GM04504 (cell line): ENCODE measurements at regions not wholly inside any gene's neighbourhood (a gene's known extent, or its start where the extent isn't known, plus 50 kb on each side); places are given as distances from the start of the nearest gene placed in this dataset.
A peak's percentile ranks its signal among the peaks of the same experiment; 100 is the strongest.
"Not testable (repeated sequence)": the region's sequence is repeated elsewhere in the genome, so short reads cannot be mapped to it uniquely, and the experiment has no call there.

Experiments
- DNase-seq: peaks from one replicate; pipeline ENCODE4 v3.0.0-alpha.2; 2012; ENCODE audit warnings: low read depth

DNA sequence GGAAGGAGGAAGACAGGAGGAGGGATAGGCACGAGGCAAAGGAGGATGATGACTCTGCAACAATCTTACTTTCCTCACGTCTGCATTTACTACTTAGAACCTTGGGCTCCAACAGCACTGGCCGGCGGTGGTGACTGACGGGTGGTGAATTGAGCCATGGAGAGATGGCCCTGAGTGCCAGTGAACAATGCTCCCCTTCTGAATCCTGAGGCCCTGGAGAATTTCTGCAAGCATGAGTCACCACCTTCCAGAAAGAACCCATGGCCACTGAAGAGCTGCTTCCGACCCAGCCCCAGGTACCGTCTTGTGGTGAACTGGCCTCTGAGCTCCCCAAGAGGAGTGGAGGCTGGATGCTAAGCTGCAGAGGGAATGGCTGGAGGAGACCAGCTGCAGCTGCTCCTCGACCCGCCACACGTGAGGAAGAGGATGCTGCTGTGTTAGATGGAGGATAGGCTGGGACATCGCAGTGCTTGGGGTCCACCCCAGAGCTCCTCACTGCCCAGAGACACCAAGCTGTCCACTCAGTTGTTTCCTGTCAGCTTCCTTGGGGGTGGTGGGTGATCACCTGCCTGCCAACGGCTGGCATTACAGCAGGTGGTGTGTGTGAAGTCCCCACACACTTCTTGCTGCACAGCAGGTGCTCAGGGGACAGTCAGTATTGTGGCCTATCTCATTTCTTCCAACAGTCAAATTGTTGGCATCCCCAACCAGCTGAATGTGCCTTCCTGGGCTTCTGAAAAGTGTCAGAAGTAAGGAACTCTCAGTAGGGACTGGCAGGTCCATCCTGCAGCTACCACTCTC lies 186.5 kb upstream of the ID2 start:
- DNase-seq, result no peak

DNA sequence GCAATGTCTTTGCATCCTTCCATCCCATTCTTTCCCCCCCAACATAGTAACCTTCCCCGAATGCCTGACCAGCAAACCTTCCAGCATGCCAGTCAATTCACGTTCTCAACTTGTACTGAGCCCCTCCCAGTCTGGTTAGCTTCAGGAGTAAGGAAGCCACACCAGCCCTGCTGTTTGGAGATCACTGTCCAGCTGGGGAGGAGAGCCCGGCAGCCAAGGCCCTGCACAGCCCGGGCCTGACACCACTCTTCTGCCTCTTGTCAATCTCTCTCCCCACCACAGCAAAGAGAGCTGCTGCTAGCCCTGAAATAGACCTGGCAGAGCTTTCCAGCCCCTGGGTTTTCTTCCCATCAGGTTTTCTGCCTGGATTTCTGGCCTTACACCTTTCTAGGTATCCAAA lies 185.8 kb upstream of the ID2 start:
- no peak for DNase-seq

DNA sequence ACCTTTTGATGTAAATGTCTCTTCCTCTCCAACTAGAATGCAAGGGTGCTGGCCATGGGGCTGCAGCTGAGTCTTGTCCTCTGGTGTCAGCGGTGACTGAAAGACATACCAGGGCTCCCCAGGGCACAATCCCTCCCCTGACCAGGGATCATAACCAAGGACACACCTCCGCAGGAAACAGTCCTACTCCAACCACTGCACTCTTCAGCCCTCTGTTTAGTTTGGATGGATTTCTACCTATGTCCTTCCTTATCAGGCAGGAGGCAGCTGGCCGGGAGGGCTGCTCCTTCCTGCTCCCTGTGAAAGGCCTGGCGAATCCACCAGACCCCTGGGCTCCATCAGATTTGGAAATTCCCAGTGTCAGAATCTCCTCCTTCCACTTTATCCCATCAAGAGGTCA lies 185.2 kb upstream of the ID2 start:
- no peak for DNase-seq

DNA sequence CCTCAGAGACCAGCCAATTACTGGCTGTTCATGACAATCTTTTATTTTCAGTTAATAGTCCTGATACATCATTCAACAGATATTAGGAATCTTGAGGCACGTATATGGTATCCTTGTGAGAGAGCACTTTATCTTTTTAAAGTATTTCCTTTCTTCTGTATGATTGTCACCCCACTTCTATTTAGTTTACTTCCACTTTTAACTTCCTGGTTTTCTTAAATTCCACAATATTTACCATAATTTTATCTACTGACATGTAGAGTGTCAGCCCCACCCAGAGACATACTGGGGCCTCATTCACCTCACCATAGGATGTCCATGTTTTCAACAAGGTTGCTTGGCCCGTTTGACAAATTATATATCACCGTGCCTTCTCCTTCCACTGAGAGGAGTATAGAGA lies 182.9 kb upstream of the ID2 start:
- DNase-seq, result no peak

DNA sequence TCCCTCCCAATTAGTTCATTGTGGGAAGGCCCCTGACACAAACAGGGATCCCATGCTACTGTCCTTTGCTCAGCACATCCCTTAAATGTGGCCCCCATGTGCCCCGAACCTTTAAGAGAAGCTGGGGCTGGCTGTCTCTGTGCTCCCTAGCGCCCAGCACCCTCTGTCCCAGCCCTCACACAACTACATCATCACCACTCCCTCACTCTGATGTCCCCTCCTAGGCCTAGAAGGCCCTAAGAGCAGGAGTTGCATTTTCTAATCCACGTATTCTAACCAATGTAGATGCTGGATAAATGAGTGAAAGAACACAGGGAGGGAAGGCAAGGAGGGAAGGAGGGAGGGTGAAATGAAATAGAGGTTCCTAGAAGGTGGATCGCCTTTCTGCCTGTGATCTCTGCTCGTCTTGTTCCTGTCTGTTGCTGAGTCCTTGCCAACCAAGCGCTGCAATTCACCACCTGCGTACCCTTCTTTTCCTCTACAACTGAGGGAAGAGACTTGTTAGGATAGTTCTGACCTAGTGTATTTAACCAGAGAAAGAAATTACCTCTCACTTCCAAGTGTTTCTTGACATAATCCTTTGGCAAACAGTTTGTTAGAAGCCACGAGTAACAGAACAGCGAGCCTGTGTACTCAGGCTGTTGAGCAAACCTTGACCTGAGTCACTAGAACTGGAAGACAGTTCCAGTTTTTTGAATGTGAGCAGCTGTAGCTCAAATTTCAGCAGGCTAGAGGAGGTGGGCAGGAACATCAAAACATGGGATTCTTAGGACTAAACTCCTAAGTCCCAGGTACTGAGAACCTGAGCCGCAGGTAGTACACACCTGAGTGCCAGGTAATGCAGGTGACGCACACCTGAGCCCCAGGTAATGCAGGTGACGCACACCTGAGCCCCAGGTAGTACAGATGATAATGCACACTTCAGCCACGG lies 181.5 kb upstream of the ID2 start:
- no peak for DNase-seq

DNA sequence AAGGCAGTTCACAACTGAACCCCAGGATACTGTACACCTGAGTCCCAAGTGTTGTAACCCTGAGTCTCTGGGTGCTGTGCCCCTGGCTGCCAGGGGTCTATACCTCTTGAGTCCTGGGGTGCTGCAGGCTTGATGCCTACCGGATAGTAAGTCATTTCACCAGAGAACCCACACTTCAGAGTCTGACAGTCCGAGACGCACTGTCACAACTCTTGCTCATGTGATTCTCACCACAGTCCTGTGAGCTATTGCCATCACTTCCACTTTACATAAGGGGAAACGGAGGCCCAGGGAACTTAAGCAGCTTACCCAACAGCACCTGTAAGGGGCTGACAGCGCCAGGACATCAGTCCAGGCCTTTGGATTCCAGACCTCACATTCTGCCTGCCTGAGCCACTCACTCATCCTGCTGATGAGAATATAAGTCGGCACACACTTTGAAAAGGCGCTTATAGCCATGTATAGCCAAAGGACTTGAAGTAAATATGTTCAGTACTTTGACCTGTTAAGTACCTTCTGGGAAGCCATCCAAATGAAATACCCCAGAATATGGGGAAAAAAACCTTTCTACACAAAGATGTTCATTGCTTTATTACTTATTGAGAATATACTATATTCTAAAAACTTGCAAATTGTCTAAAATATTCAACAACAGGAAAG lies 180.7 kb upstream of the ID2 start:
- no peak for DNase-seq

DNA sequence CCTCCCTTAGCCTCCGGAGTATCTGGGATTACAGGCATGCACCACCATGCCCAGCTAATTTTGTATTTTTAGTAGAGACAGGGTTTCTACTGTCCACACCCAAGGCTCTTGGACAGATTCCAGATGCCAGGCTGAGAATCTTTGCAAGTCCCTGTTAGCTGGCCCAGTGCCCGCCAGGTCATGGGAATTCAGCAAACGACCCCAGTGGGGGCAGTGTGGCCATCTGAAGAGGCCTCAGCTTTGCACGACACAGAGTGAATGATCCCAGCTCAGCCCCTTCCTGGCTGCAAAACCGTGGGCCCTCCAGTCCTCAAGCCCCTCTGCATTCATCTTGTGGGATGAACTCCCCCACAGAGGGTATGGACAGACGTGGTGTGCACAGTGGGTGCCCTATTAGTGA lies 179.5 kb upstream of the ID2 start:
- no peak for DNase-seq

DNA sequence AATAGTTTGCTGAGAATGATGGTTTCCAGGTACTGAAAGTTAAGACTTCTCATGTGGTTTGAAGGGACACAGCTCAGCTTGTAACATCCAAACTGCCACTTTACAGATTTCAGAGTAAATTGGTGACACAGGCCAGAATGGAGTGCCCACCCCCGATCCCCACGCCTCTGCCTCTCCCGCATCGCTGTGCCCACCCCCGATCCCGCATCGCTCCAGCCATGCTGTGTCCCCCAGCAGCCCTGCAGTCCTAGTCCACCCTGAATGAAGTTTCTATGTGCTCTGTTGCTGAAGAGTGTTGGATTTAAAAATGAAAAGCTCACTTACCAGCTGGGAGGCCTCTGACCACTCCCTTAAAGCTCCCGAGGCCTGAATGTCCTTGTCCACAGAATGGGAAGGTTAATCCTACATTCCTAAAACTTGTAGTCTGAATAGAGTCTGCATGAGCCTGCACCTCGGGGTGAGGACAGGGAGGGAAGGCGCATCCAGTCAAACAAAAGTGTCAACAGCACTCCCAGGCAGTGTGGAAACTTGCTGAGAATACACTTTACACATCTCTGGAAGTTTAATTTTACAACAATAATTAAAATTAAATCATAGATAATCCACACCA lies 176.4 kb upstream of the ID2 start:
- DNase-seq, result no peak

DNA sequence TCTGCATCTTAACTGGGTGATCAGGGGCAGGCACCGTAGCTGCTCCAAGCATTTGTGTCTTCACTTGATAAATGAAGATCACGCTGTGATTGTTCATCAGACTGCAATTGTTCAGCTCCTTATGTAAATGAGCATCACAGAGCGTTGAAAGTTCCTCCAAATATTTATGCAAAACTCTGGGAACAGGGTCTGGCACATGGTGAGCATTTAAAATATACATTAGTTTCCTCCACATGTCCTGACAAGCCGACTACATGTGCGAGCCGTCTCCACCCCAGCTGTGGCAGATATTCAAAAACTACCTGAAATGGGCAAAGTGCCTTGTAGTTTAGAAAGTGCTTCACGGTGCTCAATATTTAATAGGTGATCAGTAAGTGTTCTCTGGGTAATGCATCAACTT lies 175.1 kb upstream of the ID2 start:
- no peak for DNase-seq

DNA sequence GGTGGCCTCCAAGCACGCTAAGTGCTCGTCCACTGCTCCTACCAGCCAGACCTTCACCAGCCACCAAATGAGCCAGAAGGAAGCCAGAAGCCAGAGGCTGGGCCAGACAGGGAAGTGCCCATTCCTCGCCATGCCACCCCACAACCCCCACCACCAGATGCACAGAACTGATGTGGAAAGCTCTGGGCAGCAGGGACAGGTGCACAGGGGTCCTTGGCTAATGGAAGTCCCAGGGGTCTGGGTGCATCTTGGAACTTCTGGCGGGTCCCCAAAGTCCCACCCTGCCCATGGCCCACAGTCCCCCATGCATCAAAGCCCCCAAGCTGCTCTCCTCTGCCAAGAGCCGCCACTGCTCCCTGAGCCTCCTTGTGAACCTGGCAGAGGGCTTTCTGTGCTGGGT lies 173.1 kb upstream of the ID2 start:
- no peak for DNase-seq

DNA sequence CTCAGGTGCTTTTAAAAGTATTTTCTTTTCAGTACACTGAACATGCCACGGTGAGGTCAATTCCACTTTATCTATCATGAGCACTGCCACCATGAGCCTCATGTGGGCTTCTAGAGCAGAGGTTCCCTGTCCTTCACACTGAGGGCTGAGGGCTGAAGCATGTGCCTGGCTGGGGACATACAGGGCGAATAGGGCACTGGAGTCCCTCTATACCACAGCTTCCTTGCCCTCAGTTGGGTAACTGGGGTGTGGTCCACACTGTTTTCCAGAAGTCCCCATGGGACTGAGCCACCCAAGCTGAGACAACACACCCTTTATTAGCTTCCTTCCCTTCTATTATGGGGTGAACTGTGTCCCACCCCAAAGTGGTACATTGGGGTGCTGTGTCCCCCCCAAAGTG lies 172.2 kb upstream of the ID2 start:
- DNase-seq, result no peak

DNA sequence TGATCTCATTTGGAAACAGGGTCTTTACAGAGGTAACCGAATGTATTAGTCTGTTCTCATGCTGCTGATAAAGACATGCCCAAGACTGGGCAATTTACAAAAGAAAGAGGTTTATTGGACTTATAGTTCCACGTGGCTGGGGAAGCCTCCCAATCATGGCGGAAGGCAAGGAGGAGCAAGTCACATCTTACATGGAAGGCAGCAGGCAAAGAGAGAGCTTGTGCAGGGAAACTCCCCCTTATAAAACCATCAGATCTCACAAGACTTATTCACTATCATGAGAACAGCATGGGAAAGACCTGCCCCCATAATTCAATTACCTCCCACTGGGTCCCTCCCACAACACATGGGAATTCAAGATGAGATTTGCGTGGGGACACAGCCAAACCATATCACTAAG lies 171.8 kb upstream of the ID2 start:
- DNase-seq, result not testable (repeated sequence)

DNA sequence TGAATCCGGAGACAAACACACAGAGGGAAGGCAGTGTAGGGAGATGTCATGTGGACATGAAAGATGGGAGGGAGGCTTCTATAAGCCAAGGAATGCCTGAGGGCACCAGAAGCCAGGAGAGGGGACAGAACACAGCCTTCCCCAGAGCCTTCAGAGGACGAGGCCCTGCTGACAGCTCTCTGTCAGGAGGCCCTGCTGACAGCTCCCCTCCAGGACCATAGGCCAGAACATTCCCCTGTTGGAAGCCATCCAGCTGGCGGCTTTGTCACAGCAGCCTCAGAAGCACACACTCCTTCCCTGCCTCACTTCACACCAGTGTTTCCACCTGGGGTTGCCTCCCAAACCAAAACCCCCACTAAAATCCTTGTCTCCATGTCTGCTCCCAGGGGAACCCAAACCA lies 171.3 kb upstream of the ID2 start:
- no peak for DNase-seq

DNA sequence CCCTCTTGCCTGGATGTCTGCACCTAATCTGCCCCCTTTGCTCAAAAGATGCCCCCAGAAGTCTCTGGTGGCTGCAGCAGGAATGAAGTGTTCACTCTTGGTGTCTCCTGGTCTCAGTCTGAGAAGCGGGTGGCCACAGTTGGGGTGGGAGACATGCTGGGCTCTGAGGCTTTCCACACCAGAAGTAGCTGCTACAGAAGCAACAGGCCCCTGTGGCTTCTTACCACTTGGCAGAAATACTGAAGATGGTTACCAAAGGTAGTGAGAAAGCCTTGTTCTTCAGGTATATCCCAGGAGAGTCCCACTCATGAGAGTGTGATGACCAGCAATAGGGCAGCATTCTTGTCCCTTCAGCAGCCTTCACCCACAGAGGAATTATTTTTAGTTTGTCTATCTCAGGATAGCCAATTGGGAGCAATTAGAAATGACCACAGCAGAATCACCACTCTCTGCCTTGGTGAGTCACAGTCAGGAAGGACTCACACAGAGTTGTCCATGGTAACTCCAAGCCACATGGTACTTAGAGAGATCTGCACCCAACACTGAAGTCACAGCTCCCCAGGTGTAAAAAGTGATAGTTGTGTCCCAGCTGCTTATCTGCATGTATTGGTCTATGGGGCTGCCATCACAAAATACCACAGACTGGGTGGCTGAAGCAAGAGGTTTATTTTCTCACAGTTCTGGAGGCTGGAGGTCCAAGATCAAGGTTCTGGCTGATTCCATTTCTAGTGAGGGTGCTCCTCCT lies 169.8 kb upstream of the ID2 start:
- peak; percentile 47 for DNase-seq

DNA sequence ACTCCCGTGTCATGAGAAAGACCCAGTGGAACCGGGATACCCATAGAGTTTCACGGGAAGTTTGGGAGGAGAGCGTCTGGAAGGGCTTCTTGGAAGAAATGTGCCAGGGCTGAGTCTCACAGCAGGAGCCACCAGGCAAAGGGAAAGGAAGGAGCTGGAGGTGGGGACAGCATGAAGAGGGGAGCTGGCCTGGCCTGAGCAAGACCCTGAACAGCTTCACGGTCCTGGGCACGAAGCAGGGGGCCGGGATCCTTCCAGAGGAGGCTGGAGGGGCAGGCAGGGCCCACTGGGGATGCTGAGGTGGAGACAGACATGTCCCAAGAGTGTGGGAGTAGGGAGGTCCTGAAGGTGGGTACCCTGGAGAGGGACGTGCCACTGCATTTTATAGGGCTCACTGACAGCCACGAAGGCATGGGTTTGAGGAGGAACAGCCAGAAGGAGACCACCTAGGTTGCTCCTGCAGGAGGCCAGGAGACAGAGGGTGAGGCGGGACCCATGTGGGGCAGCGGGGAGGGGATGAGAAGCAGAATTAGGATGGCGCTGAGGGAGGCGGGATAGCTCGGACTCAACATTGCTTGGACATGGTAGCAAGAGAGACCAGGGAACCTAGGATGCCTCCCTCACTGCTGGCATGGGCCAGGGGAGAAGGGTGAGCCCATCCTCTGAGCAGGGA lies 168.1 kb upstream of the ID2 start:
- DNase-seq, result no peak

DNA sequence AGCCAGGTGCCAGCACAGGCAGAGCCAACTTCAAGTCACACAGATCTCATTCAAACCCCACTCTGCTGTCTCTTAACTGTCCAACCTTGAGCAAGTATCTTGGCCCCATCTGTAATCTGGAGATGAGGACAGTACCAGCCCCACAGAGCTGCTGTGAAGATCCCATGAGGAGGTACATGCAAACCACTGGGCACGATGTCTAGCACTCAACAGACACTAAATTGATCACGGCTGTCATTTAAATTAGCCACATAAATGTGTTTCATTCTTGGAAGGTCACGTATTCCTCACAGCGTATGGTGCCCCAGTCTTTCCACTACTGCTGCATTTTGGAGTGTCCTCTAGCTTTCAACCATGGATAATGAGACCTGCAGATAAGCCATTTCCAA lies 167.6 kb upstream of the ID2 start:
- no peak for DNase-seq

DNA sequence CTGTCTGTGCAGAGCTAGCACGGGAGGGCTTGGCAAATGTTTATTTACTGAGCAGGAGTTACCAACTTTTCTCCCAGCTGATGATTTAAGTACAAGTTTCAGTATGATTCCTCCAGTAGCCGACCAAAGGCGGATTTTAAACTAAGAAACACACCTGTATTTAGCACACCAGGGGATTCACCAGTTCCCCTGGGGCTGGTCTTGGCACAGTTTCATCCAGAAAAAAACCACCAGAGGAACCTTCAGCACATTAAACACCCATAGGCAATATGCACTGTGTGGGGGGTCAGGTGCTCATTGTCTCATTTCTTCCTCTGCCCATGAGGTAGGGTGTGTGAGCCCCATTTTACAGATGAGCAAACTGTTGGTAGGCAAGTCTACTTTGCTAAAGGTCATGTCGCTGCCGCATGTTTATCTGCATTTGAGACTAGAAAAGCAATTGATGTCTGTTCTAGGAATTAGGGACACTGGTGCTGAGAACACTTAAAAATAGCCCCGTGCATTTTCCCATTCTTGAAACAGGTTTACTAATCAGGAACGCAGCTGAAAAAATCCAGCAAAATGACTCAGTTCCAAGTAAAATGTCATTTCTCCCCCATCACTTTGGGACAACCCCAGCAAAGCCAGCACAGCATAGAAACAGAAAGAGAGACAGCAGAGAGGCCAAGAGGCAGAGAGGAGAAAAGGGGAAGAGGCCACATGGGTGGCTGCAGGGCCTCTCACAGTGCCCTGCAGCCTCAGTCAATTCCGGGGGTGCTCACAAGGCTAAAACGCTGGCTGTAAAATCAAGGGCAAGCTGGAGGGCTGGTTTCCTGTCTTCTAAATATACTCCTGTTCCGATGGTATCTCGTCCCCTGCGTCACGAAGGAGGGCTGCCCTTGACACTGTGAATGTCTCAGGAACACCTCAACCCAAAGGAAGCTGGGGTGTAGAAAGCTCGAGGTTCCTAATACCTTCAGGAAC lies 166.8 kb upstream of the ID2 start:
- DNase-seq, result no peak

DNA sequence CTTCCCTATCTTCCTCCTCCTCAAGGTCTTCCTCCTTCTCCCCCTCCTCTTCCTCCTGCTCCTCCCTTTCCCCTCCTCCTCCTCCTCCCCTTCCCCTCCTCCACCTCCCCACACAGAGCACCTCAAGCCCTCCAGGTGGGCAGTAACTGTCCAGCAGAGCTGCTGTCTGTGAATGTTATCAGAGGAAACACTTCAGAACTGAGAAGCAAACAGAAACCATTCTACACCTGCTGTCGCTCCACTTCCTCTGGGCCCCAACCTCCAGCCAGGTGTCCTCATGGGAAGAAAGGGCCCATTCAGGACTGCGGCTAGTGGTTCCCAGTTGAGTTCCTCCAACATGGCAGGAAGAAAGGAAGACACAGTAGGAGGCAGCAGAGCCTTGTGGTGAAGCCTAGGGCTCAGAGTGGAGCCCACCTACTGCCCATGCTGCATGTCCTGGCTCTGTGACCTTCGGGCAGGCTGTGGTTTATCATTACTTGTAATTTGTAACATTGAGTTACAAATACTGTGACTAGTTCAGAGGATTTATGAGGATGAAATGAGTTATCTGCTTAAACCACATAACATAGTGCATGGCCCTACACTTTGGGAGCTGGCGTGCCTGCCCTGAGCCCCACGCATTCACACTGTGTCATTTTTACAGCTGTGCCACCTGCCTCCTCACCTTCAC lies 165.9 kb upstream of the ID2 start:
- DNase-seq, result no peak

DNA sequence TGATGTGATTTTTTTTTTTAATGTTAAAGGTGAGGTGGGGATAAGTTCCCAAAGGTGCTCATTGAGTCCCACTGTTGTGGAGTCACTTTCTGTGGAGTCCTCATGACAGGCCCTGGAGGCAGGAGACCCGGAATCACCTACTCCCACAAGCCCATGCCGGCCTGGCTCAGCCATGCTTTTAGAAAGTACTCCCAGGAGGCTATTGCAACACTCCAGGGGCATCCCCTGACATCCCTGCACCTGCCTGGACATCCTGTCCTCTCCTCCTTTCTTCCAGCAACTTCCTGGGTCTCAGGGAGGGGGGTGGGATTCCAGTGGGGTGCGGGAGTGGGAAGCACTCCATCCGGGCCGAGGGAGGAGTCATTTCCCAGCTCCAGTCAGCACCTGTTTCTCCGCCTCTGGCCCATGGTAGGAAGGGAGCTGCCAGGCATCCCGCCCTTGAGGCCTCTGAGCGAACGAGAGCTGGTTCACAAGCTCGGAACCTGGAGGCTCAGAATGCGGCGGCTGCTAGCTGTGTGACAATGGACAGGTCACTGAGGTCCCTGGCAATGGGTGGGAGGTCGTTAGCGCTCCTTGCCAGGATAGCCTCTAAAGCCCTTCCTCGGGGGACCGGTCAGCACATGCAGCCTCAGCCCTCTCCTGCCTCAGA lies 163.9 kb upstream of the ID2 start:
- DNase-seq, result no peak
